ENCODE measurements at regions not wholly inside any gene's neighbourhood (a gene's known extent, or its start where the extent isn't known, plus 50 kb on each side); places are given as distances from the start of the nearest gene placed in this dataset.

GRCh38 chr12:88428350-88428749 lies 151.9 kb downstream of the KITLG start:
- no peak for TF ChIP-seq CTCF (IDR thresholded peaks at IDR 0.05; ENCODE audit: low read length)
- no peak for TF ChIP-seq EZH2 (IDR thresholded peaks at IDR 0.05; ENCODE audit: borderline replicate concordance, low read length)

All from OCI-LY1 (cell line).